GM23338 (cell line): ENCODE measurements at regions not wholly inside any gene's neighbourhood (a gene's known extent, or its start where the extent isn't known, plus 50 kb on each side); places are given as distances from the start of the nearest gene placed in this dataset.

Source experiments
- ATAC-seq: fragments of 200-7000 bp; cut with Tn5 transposase; 3 replicates; pipeline ENCODE4 v1.9.1; 2020
- DNase-seq: peaks from one replicate; pipeline ENCODE4 v3.0.0-alpha.2; 2015; ENCODE audit warnings: low spot score
- H2AFZ ChIP-seq: fragments of 200-600 bp; sonication (generic); 2 replicates; pipeline ENCODE4 v1.8.0; 2016; ENCODE audit warnings: antibody characterized with exemption, mild to moderate bottlenecking, moderate library complexity
- H3F3A ChIP-seq: fragments of 200-600 bp; sonication (generic); replicated peaks from 2 replicates; pipeline ENCODE4 v1.8.0; 2017; ENCODE audit warnings: antibody characterized with exemption, mixed run types, low read depth
- H3K27ac ChIP-seq: fragments of 200-600 bp; sonication (generic); 2 replicates; pipeline ENCODE4 v1.6.1; 2016; ENCODE audit warnings: low read depth
- H3K27me3 ChIP-seq: fragments of 200-600 bp; sonication (generic); 2 replicates; pipeline ENCODE4 v1.8.0; 2016; ENCODE audit warnings: mild to moderate bottlenecking, mixed run types, moderate library complexity; ENCODE audit not compliant: insufficient read depth
- H3K36me3 ChIP-seq: fragments of 200-600 bp; sonication (generic); 2 replicates; pipeline ENCODE4 v1.8.0; 2016; ENCODE audit warnings: mild to moderate bottlenecking; ENCODE audit not compliant: insufficient read depth
- H3K4me1 ChIP-seq: fragments of 200-600 bp; sonication (generic); 2 replicates; pipeline ENCODE4 v1.8.0; 2016; ENCODE audit warnings: mild to moderate bottlenecking, moderate library complexity; ENCODE audit not compliant: insufficient read depth
- H3K4me2 ChIP-seq: fragments of 200-600 bp; sonication (generic); 2 replicates; pipeline ENCODE4 v1.7.1; 2017; ENCODE audit warnings: mixed run types
- H3K4me3 ChIP-seq: fragments of 200-600 bp; sonication (generic); 2 replicates; pipeline ENCODE4 v1.6.1; 2016; ENCODE audit warnings: mixed run types
- H3K79me2 ChIP-seq: fragments of 200-600 bp; sonication (generic); replicated peaks from 2 replicates; pipeline ENCODE4 v1.8.0; 2017; ENCODE audit warnings: mild to moderate bottlenecking; ENCODE audit not compliant: insufficient read depth
- H3K9me2 ChIP-seq: fragments of 200-600 bp; sonication (generic); 2 replicates; pipeline ENCODE4 v1.8.0; 2017; ENCODE audit not compliant: insufficient read depth
- H4K20me1 ChIP-seq: fragments of 200-600 bp; sonication (generic); replicated peaks from 2 replicates; pipeline ENCODE4 v1.8.0; 2017; ENCODE audit warnings: mild to moderate bottlenecking; ENCODE audit not compliant: insufficient read depth
- H3K27ac Mint-ChIP-seq: 2 replicates; pipeline ENCODE4 v1.8.0; 2020; ENCODE audit warnings: inconsistent platforms, mild to moderate bottlenecking, moderate library complexity, mixed read lengths
- H3K27me3 Mint-ChIP-seq: 3 replicates; pipeline ENCODE4 v1.8.0; 2022; ENCODE audit warnings: low read depth, mild to moderate bottlenecking, moderate library complexity, mixed read lengths, inconsistent platforms; ENCODE audit not compliant: insufficient read depth, poor library complexity
- H3K36me3 Mint-ChIP-seq: 3 replicates; pipeline ENCODE4 v1.8.0; 2021; ENCODE audit warnings: low read depth, mild to moderate bottlenecking, inconsistent platforms, moderate library complexity, mixed read lengths
- H3K4me1 Mint-ChIP-seq: 3 replicates; pipeline ENCODE4 v1.8.0; 2020; ENCODE audit warnings: mild to moderate bottlenecking, inconsistent platforms, mixed read lengths
- H3K4me3 Mint-ChIP-seq: 3 replicates; pipeline ENCODE4 v1.8.0; 2021; ENCODE audit warnings: moderate library complexity, mild to moderate bottlenecking, inconsistent platforms, mixed read lengths
- H3K9me3 Mint-ChIP-seq: 3 replicates; pipeline ENCODE4 v1.8.0; 2020; ENCODE audit warnings: moderate library complexity, mild to moderate bottlenecking, inconsistent platforms, mixed read lengths
- CTCF ChIP-seq, 2 experiments: fragments of 200-600 bp in 1 of 2; sonication (generic) in 1 of 2; conservative IDR thresholded peaks; 2 replicates each; pipeline versions ENCODE4 v1.5.1 to v1.6.1; 2016 to 2017; ENCODE audit warnings: antibody characterized with exemption in 2 of 2, low read depth in 2 of 2, mild to moderate bottlenecking in 2 of 2, moderate library complexity in 1 of 2
- EZH2phosphoT487 ChIP-seq: fragments of 200-600 bp; sonication (generic); IDR thresholded peaks from one replicate; pipeline ENCODE4 v1.8.1; 2018; ENCODE audit warnings: antibody characterized with exemption; ENCODE audit not compliant: unreplicated experiment
- NANOG ChIP-seq: IDR thresholded peaks from 2 replicates; pipeline ENCODE4 v1.6.1; 2016; ENCODE audit warnings: antibody characterized with exemption, borderline replicate concordance
- ZNF331 ChIP-seq: fragments of 250-450 bp; sonication (Bioruptor Pico); IDR thresholded peaks from 2 replicates; pipeline ENCODE4 v1.5.0; 2020; ENCODE audit warnings: low read depth, mild to moderate bottlenecking, moderate library complexity
- ZNF462 ChIP-seq: fragments of 250-450 bp; sonication (Bioruptor Pico); IDR thresholded peaks from 2 replicates; pipeline ENCODE4 v1.5.0; 2020; ENCODE audit warnings: mild to moderate bottlenecking, moderate library complexity

- no peak for TF ChIP-seq ZNF462
- no peak for TF ChIP-seq EZH2phosphoT487
- TF ChIP-seq ZNF331 (CRISPR knock-in tag): no peak
Observed at GRCh38 chr4:188336891-188337290, 197.7 kb downstream of the TRIML1 start (continued).

- ATAC-seq (peak; percentile 48; the same call in 1 of the 3 replicates), DNase-seq (peak; percentile 27)
- H3K4me3 Mint-ChIP-seq: no peak overlapping the region
- Histone ChIP-seq H3K27me3 (no peaks in the 10 kb centered on the region), H3K27ac (no peak overlapping the region), H3K79me2 (no peaks in the 10 kb centered on the region), H3K4me3 (no peak overlapping the region), H3K36me3 (no peaks in the 10 kb centered on the region), H3K4me1 (no peaks in the 10 kb centered on the region), H3K9me2 (no peaks in the 10 kb centered on the region), H3K4me2 (no peak overlapping the region), H2AFZ (no peak overlapping the region), H3F3A (no peaks in the 10 kb centered on the region), H4K20me1 (no peaks in the 10 kb centered on the region)
- H3K9me3 Mint-ChIP-seq: peaks cover 10% of the 10 kb centered on the region; the same call in 2 of the 3 replicates
- H3K27ac Mint-ChIP-seq: no peak overlapping the region
- peaks cover 3% of the 10 kb centered on the region for H3K27me3 Mint-ChIP-seq
- H3K36me3 Mint-ChIP-seq: peaks cover 5% of the 10 kb centered on the region; the same call in 1 of the 3 replicates
- no peaks in the 10 kb centered on the region; the same call in 2 of the 3 replicates for H3K4me1 Mint-ChIP-seq
- peak in 1 of 2 experiments; percentile 62; a peak in 3 of 4 replicates for TF ChIP-seq CTCF (conservative IDR thresholded peaks at IDR 0.05; ENCODE audit: low read depth in 2 of 2)
- TF ChIP-seq NANOG: no peak
Observed at GRCh38 chr4:188341428-188341827, 202.2 kb downstream of the TRIML1 start.
